ENCODE measurements at regions not wholly inside any gene's neighbourhood (a gene's known extent, or its start where the extent isn't known, plus 50 kb on each side); places are given as distances from the start of the nearest gene placed in this dataset.

DNA sequence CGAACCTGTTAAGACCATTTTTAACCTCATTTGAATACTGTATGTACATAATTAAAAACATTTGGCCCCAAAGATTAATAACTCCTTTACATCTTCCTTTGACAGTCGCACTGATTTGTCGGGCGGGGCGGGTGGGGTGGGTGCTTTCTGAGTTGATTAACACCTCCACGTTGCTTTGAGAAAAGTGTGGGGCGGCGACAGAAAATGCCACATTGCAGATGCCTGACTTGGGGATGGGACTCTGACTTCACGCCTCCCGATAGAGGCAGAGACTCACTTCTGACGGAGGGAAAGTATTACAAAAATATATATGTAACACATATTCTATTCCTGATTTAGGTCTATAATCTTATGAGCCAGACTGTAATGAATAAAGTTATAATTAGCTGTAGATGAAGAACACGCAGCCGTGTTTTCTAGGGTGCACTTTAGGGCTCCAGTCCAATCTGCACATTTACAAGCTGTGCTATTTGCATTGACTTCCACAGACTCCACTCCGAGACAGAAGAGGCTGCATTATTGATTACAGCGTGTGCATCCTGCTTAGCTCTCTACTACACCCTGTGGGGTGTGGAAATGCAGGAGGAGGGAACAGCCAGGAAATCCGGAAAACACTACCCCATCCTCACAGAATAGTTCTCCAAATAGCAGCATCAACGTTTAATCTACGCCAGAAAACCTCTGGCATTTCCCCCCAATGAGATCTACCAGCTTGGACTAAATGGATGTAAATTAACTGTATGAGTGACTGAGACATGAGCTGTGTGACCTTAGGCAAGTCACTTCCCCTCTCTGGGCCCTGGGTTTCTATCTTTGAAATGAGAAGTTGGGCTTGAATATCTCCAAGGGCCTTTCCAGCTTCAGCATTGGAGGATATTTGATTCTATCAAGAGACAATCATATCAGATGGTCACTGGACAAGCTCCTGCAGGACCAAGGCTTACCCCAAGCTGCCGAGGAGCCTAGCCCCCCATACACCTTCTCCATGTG, 308.0 kb downstream of the RRAGC start:
- Histone ChIP-seq H3K9me1 (ENCODE audit: control insufficient read depth, insufficient read depth, low read length) (no peaks in the 10 kb centered on the region), H3K4me1 (replicated peaks in 1 of 2; ENCODE audit: control insufficient read depth in 2 of 2, insufficient read depth in 2 of 2, low read length in 2 of 2) (no peaks in the 10 kb centered on the region), H2AFZ (ENCODE audit: low read depth, low read length) (no peak overlapping the region), H3K36me3 (ENCODE audit: control insufficient read depth, insufficient read depth, low read length) (no peaks in the 10 kb centered on the region), H3K4me2 (ENCODE audit: insufficient read depth, low read length) (no peak overlapping the region), H3K27me3 (ENCODE audit: control insufficient read depth in 2 of 2, insufficient read depth in 2 of 2, low read length in 2 of 2) (peaks cover 24% of the 10 kb centered on the region in 2 experiments), H3K4me3 (no peak overlapping the region), H3K79me2 (ENCODE audit: control insufficient read depth, insufficient read depth, low read length) (no peaks in the 10 kb centered on the region), H4K20me1 (replicated peaks; ENCODE audit: control insufficient read depth, insufficient read depth, low read length) (no peaks in the 10 kb centered on the region), H3K27ac (ENCODE audit: extremely low read depth, low read depth, low read length) (no peak overlapping the region), H3K9me3 (replicated peaks; ENCODE audit: control insufficient read depth, insufficient read depth, low read depth, low read length) (no peaks in the 10 kb centered on the region), H3K9ac (ENCODE audit: insufficient read depth in 1 of 2, low read depth in 2 of 2, low read length in 2 of 2) (no peak overlapping the region)
- ChIA-PET POLR2A (interaction anchor here (1.2 to 1.4 kb wide), 2 partner anchors 11 to 12 kb away, joined by 3 to 4 read pairs; no protein-coding TSS in a partner anchor), CTCF (ENCODE audit: low intra/inter-chr PET ratio) (no interaction called here)
- ATAC-seq (no peak), FAIRE-seq (no peak), DNase-seq (ENCODE audit: extremely low read depth in 1 of 4, low spot score in 3 of 4) (no peak)
- no peak for TF ChIP-seq HMGN3 (IDR thresholded peaks at IDR 0.05; ENCODE audit: borderline replicate concordance, extremely low read depth, insufficient read length, low read depth, low read length)
- peak; percentile 76 for TF ChIP-seq BCOR (IDR thresholded peaks at IDR 0.05)
- peak; percentile 71 for TF ChIP-seq RBM25 (IDR thresholded peaks at IDR 0.05; ENCODE audit: low read depth, low read length, severe bottlenecking)
- no peak for TF ChIP-seq MAZ (CRISPR knock-in tag; conservative IDR thresholded peaks at IDR 0.05 in 1 of 2, IDR thresholded peaks at IDR 0.05 in 1 of 2)
- TF ChIP-seq ZFP36 (IDR thresholded peaks at IDR 0.05; ENCODE audit: low read depth, low read length, partially characterized antibody): peak; percentile 80
- in situ Hi-C loops (cut with MboI) (no loop called here), intact Hi-C loops (cut with micrococcal nuclease) (no loop called here)
- BruUV-seq (replicated peaks): no TSS peak
- WGBS (ENCODE audit: insufficient coverage, low coverage, missing lambda C conversion rate): 8% methylated on average over 19 of the region's 19 CpGs

Data from K562 (cell line).